CD4-positive, CD25-positive, alpha-beta regulatory T cell (primary cell): ENCODE measurements at regions not wholly inside any gene's neighbourhood (a gene's known extent, or its start where the extent isn't known, plus 50 kb on each side); places are given as distances from the start of the nearest gene placed in this dataset.
"Not testable (repeated sequence)": the region's sequence is repeated elsewhere in the genome, so short reads cannot be mapped to it uniquely, and the experiment has no call there.

Experiments
- ATAC-seq, 2 donors: fragments of 150-1000 bp; cut with Tn5 transposase; one replicate each; pipeline ENCODE4 v1.10.0; 2021; ENCODE audit warnings: low read depth in 2 of 2, moderate number of reproducible peaks in 2 of 2, moderate library complexity in 1 of 2
- DNase-seq, 3 donors: peaks; one replicate each; pipeline versions ENCODE4 v3.0.0 to v3.0.0-alpha.2; 2012 to 2022; ENCODE audit warnings: mixed read lengths in 1 of 3
- H3K27ac ChIP-seq: one replicate; pipeline ENCODE4 v1.7.0; 2013; ENCODE audit warnings: mild to moderate bottlenecking, low read length; ENCODE audit not compliant: insufficient read depth, poor library complexity, severe bottlenecking
- H3K27me3 ChIP-seq: one replicate; pipeline ENCODE4 v1.7.0; 2013; ENCODE audit warnings: low read length; ENCODE audit not compliant: control insufficient read depth, insufficient read depth
- H3K36me3 ChIP-seq: one replicate; pipeline ENCODE4 v1.7.0; 2013; ENCODE audit warnings: mild to moderate bottlenecking, low read length, moderate library complexity; ENCODE audit not compliant: control insufficient read depth, insufficient read depth
- H3K4me1 ChIP-seq: 2 replicates; pipeline ENCODE4 v1.7.0; 2013; ENCODE audit warnings: mild to moderate bottlenecking, low read length; ENCODE audit not compliant: insufficient read depth, control insufficient read depth, poor library complexity, severe bottlenecking
- H3K4me3 ChIP-seq: one replicate; pipeline ENCODE4 v1.7.0; 2013; ENCODE audit warnings: low read depth, mild to moderate bottlenecking, low read length, moderate library complexity
- H3K9me3 ChIP-seq, 2 experiments: 1 replicate in 1 of 2; 2 replicates in 1 of 2; pipeline ENCODE4 v1.7.0; 2013; ENCODE audit warnings: low read length in 2 of 2, mild to moderate bottlenecking in 1 of 2, moderate library complexity in 1 of 2; ENCODE audit not compliant: control insufficient read depth in 2 of 2
- H3K27ac Mint-ChIP-seq, 3 donors: one replicate each; pipeline ENCODE4 v1.8.0; 2020 to 2022; ENCODE audit warnings: mild to moderate bottlenecking in 3 of 3, mixed read lengths in 3 of 3, moderate library complexity in 2 of 3
- H3K27me3 Mint-ChIP-seq: one replicate; pipeline ENCODE4 v1.8.0; 2022; ENCODE audit warnings: mild to moderate bottlenecking, mixed read lengths
- H3K36me3 Mint-ChIP-seq: one replicate; pipeline ENCODE4 v1.8.0; 2020; ENCODE audit warnings: mixed read lengths
- H3K4me1 Mint-ChIP-seq, 4 donors: one replicate each; pipeline ENCODE4 v1.8.0; 2020 to 2022; ENCODE audit warnings: mixed read lengths in 4 of 4, mild to moderate bottlenecking in 1 of 4
- H3K4me3 Mint-ChIP-seq, 4 donors: one replicate each; pipeline ENCODE4 v1.8.0; 2020 to 2022; ENCODE audit warnings: mild to moderate bottlenecking in 4 of 4, mixed read lengths in 4 of 4, moderate library complexity in 3 of 4
- H3K9me3 Mint-ChIP-seq, 7 donors: one replicate each; pipeline ENCODE4 v1.8.0; 2020 to 2022; ENCODE audit warnings: mixed read lengths in 7 of 7, mild to moderate bottlenecking in 3 of 7, moderate library complexity in 2 of 7

- H3K9me3 ChIP-seq, result no peaks in the 10 kb centered on the region
- no peak overlapping the region for H3K4me3 ChIP-seq
- Mint-ChIP-seq H3K4me3 (no peak overlapping the region), H3K9me3 (peaks cover 0 to 27% (median 2%) of the 10 kb centered on the region in 7 donors), H3K4me1 (no peaks in the 10 kb centered on the region), H3K27ac (no peak overlapping the region), H3K36me3 (no peaks in the 10 kb centered on the region), H3K27me3 (no peaks in the 10 kb centered on the region)
- DNase-seq (no peak), ATAC-seq (no peak)
- H3K27ac ChIP-seq, result no peak overlapping the region
- H3K27me3 ChIP-seq, result no peaks in the 10 kb centered on the region
- H3K4me1 ChIP-seq, result no peaks in the 10 kb centered on the region
- no peaks in the 10 kb centered on the region for H3K36me3 ChIP-seq
These were observed 226.3 kb upstream of the ANKRD50 start for GRCh38 chr4:124938836-124939235.

GRCh38 chr4:124937993-124938392 lies 225.5 kb upstream of the ANKRD50 start:
- ATAC-seq (no peak), DNase-seq (no peak)
- Mint-ChIP-seq H3K27me3 (no peaks in the 10 kb centered on the region), H3K4me3 (no peak overlapping the region), H3K27ac (no peak overlapping the region), H3K9me3 (peaks cover 0 to 23% (median 2%) of the 10 kb centered on the region in 7 donors), H3K4me1 (no peaks in the 10 kb centered on the region), H3K36me3 (no peaks in the 10 kb centered on the region)
- H3K4me1 ChIP-seq, result no peaks in the 10 kb centered on the region
- no peaks in the 10 kb centered on the region for H3K27me3 ChIP-seq
- H3K27ac ChIP-seq, result no peak overlapping the region
- no peaks in the 10 kb centered on the region for H3K9me3 ChIP-seq
- H3K36me3 ChIP-seq, result no peaks in the 10 kb centered on the region
- no peak overlapping the region for H3K4me3 ChIP-seq

- Histone ChIP-seq H3K27me3 (no peaks in the 10 kb centered on the region), H3K9me3 (no peaks in the 10 kb centered on the region), H3K27ac (no peak overlapping the region), H3K4me1 (no peaks in the 10 kb centered on the region), H3K36me3 (no peaks in the 10 kb centered on the region), H3K4me3 (no peak overlapping the region)
- H3K4me1 Mint-ChIP-seq, result no peaks in the 10 kb centered on the region
- H3K27me3 Mint-ChIP-seq, result no peaks in the 10 kb centered on the region
- DNase-seq (no peak), ATAC-seq (no peak)
- no peaks in the 10 kb centered on the region for H3K36me3 Mint-ChIP-seq
- H3K9me3 Mint-ChIP-seq, result peaks cover 0 to 26% (median 2%) of the 10 kb centered on the region in 7 donors
- H3K4me3 Mint-ChIP-seq, result no peak overlapping the region
- no peak overlapping the region for H3K27ac Mint-ChIP-seq
These were observed 223.9 kb upstream of the ANKRD50 start for GRCh38 chr4:124936427-124936826.

- Histone ChIP-seq H3K9me3 (no peaks in the 10 kb centered on the region), H3K27ac (no peak overlapping the region), H3K27me3 (no peaks in the 10 kb centered on the region), H3K4me3 (no peak overlapping the region), H3K4me1 (no peaks in the 10 kb centered on the region), H3K36me3 (no peaks in the 10 kb centered on the region)
- Mint-ChIP-seq H3K9me3 (peaks cover 0 to 22% (median 2%) of the 10 kb centered on the region in 7 donors), H3K4me1 (no peaks in the 10 kb centered on the region), H3K36me3 (no peaks in the 10 kb centered on the region), H3K27ac (no peak overlapping the region), H3K4me3 (no peak overlapping the region), H3K27me3 (no peaks in the 10 kb centered on the region)
- DNase-seq (no peak), ATAC-seq (no peak)
These were observed 222.4 kb upstream of the ANKRD50 start for GRCh38 chr4:124934916-124935315.

- H3K9me3 Mint-ChIP-seq, result peaks cover 0 to 19% (median 2%) of the 10 kb centered on the region in 7 donors
- no peak for ATAC-seq
These were observed 221.0 kb upstream of the ANKRD50 start for GRCh38 chr4:124933521-124933920.

GRCh38 chr4:124932447-124932846 lies 219.9 kb upstream of the ANKRD50 start:
- no peak overlapping the region for H3K27ac ChIP-seq
- DNase-seq (no peak), ATAC-seq (no peak)
- Mint-ChIP-seq H3K27me3 (no peaks in the 10 kb centered on the region), H3K36me3 (no peaks in the 10 kb centered on the region), H3K4me3 (no peak overlapping the region), H3K4me1 (no peaks in the 10 kb centered on the region), H3K9me3 (peaks cover 0 to 14% (median 2%) of the 10 kb centered on the region in 7 donors), H3K27ac (no peak overlapping the region)
- H3K4me1 ChIP-seq, result no peaks in the 10 kb centered on the region
- no peaks in the 10 kb centered on the region for H3K36me3 ChIP-seq
- peaks cover 0 to 3% of the 10 kb centered on the region in 2 experiments for H3K9me3 ChIP-seq
- no peaks in the 10 kb centered on the region for H3K27me3 ChIP-seq
- no peak overlapping the region for H3K4me3 ChIP-seq

More at GRCh38 chr4:124933521-124933920, 221.0 kb upstream of the ANKRD50 start:
- peaks cover 0 to 3% of the 10 kb centered on the region in 2 experiments for H3K9me3 ChIP-seq
- no peaks in the 10 kb centered on the region for H3K27me3 ChIP-seq
- Mint-ChIP-seq H3K27ac (no peak overlapping the region), H3K4me3 (no peak overlapping the region), H3K27me3 (no peaks in the 10 kb centered on the region), H3K4me1 (no peaks in the 10 kb centered on the region), H3K36me3 (no peaks in the 10 kb centered on the region)
- no peak overlapping the region for H3K27ac ChIP-seq
- H3K36me3 ChIP-seq, result no peaks in the 10 kb centered on the region
- no peaks in the 10 kb centered on the region for H3K4me1 ChIP-seq
- DNase-seq, result no peak
- no peak overlapping the region for H3K4me3 ChIP-seq

GRCh38 chr4:124931050-124931449 lies 218.5 kb upstream of the ANKRD50 start:
- no peaks in the 10 kb centered on the region for H3K4me1 ChIP-seq
- H3K4me1 Mint-ChIP-seq, result no peaks in the 10 kb centered on the region
- H3K9me3 Mint-ChIP-seq, result peaks cover 0 to 14% (median 2%) of the 10 kb centered on the region in 7 donors
- DNase-seq (no peak), ATAC-seq (no peak)
- no peaks in the 10 kb centered on the region for H3K27me3 ChIP-seq
- no peaks in the 10 kb centered on the region for H3K36me3 ChIP-seq
- H3K4me3 ChIP-seq, result no peak overlapping the region
- no peaks in the 10 kb centered on the region for H3K36me3 Mint-ChIP-seq
- H3K27ac Mint-ChIP-seq, result no peak overlapping the region
- no peak overlapping the region for H3K4me3 Mint-ChIP-seq
- no peak overlapping the region for H3K27ac ChIP-seq
- no peaks in the 10 kb centered on the region for H3K27me3 Mint-ChIP-seq
- H3K9me3 ChIP-seq, result peaks cover 0 to 3% of the 10 kb centered on the region in 2 experiments

- H3K9me3 ChIP-seq, H3K4me1 ChIP-seq, H3K4me3 ChIP-seq, DNase-seq, H3K9me3 Mint-ChIP-seq, H3K4me3 Mint-ChIP-seq, ATAC-seq, H3K27ac Mint-ChIP-seq, H3K27me3 Mint-ChIP-seq, H3K36me3 Mint-ChIP-seq, H3K36me3 ChIP-seq, H3K27me3 ChIP-seq, H3K4me1 Mint-ChIP-seq, H3K27ac ChIP-seq: not testable (repeated sequence)
These were observed 210.2 kb upstream of the ANKRD50 start for GRCh38 chr4:124922748-124923147.
